Stimulated activated memory B cell treated with anti-CD40 and anti-IgM and Interleukin-4, amounts not matched to agents 10 μg/mL and 1 μg/mL and 100 μg/mL, for 72 hours (primary cell): ENCODE measurements at regions not wholly inside any gene's neighbourhood (a gene's known extent, or its start where the extent isn't known, plus 50 kb on each side); places are given as distances from the start of the nearest gene placed in this dataset.

ENCODE experiments used
- ATAC-seq: fragments of 150-1000 bp; cut with Tn5 transposase; 2 replicates; pipeline ENCODE4 v1.10.0; 2021
- H3K27ac Mint-ChIP-seq: one replicate; pipeline ENCODE4 v1.8.0; 2022; ENCODE audit warnings: mild to moderate bottlenecking, mixed read lengths
- H3K27me3 Mint-ChIP-seq: one replicate; pipeline ENCODE4 v1.8.0; 2022; ENCODE audit warnings: mixed read lengths
- H3K36me3 Mint-ChIP-seq: one replicate; pipeline ENCODE4 v1.8.0; 2022; ENCODE audit warnings: mixed read lengths
- H3K4me1 Mint-ChIP-seq: one replicate; pipeline ENCODE4 v1.8.0; 2022; ENCODE audit warnings: mixed read lengths
- H3K4me3 Mint-ChIP-seq: one replicate; pipeline ENCODE4 v1.8.0; 2022; ENCODE audit warnings: mild to moderate bottlenecking, moderate library complexity, mixed read lengths
- H3K9me3 Mint-ChIP-seq: one replicate; pipeline ENCODE4 v1.8.0; 2022; ENCODE audit warnings: mixed read lengths

DNA sequence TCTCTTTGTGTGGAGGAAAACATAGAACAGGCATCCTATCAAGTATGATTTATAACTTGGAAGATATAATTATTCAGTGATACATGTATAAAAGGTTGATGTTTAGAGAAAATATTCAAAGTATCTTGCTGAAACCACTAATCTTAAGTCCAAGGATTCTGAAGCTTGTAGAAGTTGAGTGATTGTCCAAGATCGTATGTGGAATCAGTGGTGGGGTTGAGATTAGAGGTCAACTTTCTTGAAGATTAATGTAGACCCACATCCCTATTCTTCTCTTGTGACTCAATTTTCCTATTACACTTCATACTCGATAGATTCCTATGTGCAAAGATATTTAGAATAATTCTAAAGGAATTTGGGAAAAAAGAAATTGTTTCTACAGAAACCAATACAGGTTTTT lies 1565.9 kb upstream of the ACVR2A start:
- no peaks in the 10 kb centered on the region for H3K4me1 Mint-ChIP-seq
- H3K27ac Mint-ChIP-seq = no peak overlapping the region
- no peaks in the 10 kb centered on the region for H3K36me3 Mint-ChIP-seq
- no peaks in the 10 kb centered on the region for H3K9me3 Mint-ChIP-seq
- no peaks in the 10 kb centered on the region for H3K27me3 Mint-ChIP-seq
- H3K4me3 Mint-ChIP-seq = no peak overlapping the region
- ATAC-seq = no peak

DNA sequence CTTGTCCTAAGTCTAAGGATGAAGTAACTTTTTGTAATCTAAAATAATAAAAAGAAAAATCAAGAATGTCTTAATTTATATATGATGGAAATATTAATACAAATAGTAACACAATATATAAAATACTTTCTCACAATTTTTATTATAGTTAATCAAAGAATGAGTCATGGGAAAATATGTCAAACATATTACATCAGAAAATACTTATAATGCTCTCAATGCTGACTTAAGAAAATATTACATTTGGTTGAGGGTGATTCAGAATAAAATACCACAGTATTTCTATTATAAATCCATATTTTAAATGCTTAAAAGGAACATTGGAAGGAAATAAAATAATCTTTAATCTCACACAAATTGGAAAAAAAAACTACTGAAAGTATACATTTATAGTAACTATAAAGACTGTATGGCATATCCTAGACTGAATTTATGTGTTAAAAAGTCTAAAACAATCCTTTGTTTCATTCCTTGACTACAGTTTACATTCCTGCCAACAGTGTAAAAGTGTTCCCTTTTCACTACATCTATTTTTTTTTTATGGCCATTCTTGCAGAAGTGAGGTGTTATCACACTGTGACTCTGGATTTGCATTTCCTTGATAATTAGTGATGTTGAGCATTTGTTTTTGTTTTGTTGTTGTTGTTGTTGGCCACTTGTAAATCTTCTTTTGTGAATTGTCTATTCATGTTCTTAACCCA lies 1573.5 kb upstream of the ACVR2A start:
- H3K4me1 Mint-ChIP-seq = no peaks in the 10 kb centered on the region
- no peaks in the 10 kb centered on the region for H3K9me3 Mint-ChIP-seq
- ATAC-seq = no peak
- H3K4me3 Mint-ChIP-seq = no peak overlapping the region
- H3K36me3 Mint-ChIP-seq = no peaks in the 10 kb centered on the region
- no peak overlapping the region for H3K27ac Mint-ChIP-seq
- no peaks in the 10 kb centered on the region for H3K27me3 Mint-ChIP-seq

- ATAC-seq = no peak
- Mint-ChIP-seq H3K9me3 (no peaks in the 10 kb centered on the region), H3K27me3 (no peaks in the 10 kb centered on the region), H3K4me3 (no peak overlapping the region), H3K4me1 (no peaks in the 10 kb centered on the region), H3K36me3 (no peaks in the 10 kb centered on the region), H3K27ac (no peak overlapping the region)
Observed at GRCh38 chr2:146270618-146271017, 1574.2 kb upstream of the ACVR2A start.

DNA sequence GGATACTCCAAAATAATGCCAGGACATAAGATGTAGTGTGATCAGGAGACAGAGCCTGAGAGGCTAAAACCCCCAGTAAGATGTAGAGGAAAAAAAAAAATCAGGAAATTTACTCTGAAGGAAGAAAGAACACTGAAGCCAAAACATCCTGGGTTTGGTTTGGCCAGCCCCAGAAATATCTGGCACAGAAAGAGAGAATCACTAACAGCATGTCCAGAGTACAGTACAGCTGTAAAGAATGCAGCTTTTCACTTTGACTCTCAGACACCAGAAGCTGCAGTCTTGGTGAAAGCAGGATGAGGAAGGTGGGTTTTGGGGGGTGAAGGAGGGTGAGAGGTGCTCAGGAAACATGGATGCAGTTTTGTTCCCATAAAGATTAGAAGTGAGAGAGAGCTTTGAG lies 1577.7 kb upstream of the ACVR2A start:
- no peaks in the 10 kb centered on the region for H3K27me3 Mint-ChIP-seq
- no peak for ATAC-seq
- no peaks in the 10 kb centered on the region for H3K9me3 Mint-ChIP-seq
- no peaks in the 10 kb centered on the region for H3K4me1 Mint-ChIP-seq
- no peak overlapping the region for H3K27ac Mint-ChIP-seq
- H3K4me3 Mint-ChIP-seq = no peak overlapping the region
- H3K36me3 Mint-ChIP-seq = no peaks in the 10 kb centered on the region

GRCh38 chr2:146265656-146266055 lies 1579.2 kb upstream of the ACVR2A start:
- ATAC-seq = no peak
- no peaks in the 10 kb centered on the region for H3K36me3 Mint-ChIP-seq
- no peak overlapping the region for H3K4me3 Mint-ChIP-seq
- H3K27ac Mint-ChIP-seq = no peak overlapping the region
- H3K4me1 Mint-ChIP-seq = no peaks in the 10 kb centered on the region
- H3K27me3 Mint-ChIP-seq = no peaks in the 10 kb centered on the region
- no peaks in the 10 kb centered on the region for H3K9me3 Mint-ChIP-seq

GRCh38 chr2:146262606-146263005 lies 1582.2 kb upstream of the ACVR2A start:
- Mint-ChIP-seq H3K9me3 (no peaks in the 10 kb centered on the region), H3K4me1 (no peaks in the 10 kb centered on the region), H3K27ac (no peak overlapping the region), H3K27me3 (no peaks in the 10 kb centered on the region), H3K36me3 (no peaks in the 10 kb centered on the region), H3K4me3 (no peak overlapping the region)
- ATAC-seq = no peak

- H3K4me3 Mint-ChIP-seq = no peak overlapping the region
Observed at GRCh38 chr2:146260551-146260950, 1584.3 kb upstream of the ACVR2A start.

GRCh38 chr2:146259816-146260215 lies 1585.0 kb upstream of the ACVR2A start:
- Mint-ChIP-seq H3K27me3 (no peaks in the 10 kb centered on the region), H3K9me3 (no peaks in the 10 kb centered on the region), H3K27ac (no peak overlapping the region), H3K4me3 (no peak overlapping the region), H3K4me1 (no peaks in the 10 kb centered on the region), H3K36me3 (no peaks in the 10 kb centered on the region)
- no peak for ATAC-seq

More at GRCh38 chr2:146260551-146260950, 1584.3 kb upstream of the ACVR2A start:
- ATAC-seq = no peak
- Mint-ChIP-seq H3K36me3 (no peaks in the 10 kb centered on the region), H3K4me1 (no peaks in the 10 kb centered on the region), H3K9me3 (no peaks in the 10 kb centered on the region), H3K27me3 (no peaks in the 10 kb centered on the region), H3K27ac (no peak overlapping the region)

DNA sequence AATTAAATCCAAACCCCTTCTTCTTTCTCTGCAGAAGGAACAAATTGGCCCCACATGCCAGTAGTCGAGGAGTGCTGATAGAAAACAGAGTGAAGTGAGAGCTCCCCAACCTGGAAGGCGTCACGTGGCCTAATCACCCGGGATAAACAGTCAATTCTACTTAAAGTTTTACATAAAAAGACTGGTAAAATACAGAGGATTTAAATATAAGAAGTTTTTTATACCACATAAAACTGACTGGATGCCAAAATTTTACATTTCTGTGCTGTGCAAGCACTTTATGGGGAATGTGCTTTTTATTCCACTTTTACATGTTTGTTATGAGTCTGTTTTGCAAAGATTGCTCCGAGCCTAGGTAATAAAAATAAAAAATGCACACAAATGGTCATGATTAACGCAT lies 1586.8 kb upstream of the ACVR2A start:
- H3K36me3 Mint-ChIP-seq = no peaks in the 10 kb centered on the region

DNA sequence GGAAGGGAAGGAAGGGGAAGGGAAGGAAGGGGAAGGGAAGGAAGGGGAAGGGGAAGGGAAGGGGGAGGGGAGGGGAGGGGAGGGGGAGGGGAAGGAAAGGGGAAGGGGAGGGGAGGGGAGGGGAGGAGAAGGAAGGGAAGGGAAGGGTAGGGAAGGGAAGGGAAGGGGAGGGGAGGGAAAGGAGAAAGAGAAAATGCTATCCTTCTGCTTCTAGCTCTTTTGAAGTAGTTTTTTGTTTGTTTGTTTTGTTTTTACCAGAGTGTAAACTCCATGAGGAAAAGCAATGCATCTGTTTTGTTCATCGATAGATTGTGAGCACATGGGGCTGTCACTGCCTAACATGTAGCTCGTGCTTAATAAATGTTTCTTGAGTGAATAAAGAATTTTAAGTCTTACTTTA lies 1592.7 kb upstream of the ACVR2A start:
- H3K9me3 Mint-ChIP-seq = no peaks in the 10 kb centered on the region
- no peaks in the 10 kb centered on the region for H3K27me3 Mint-ChIP-seq
- no peaks in the 10 kb centered on the region for H3K4me1 Mint-ChIP-seq
- no peaks in the 10 kb centered on the region for H3K36me3 Mint-ChIP-seq
- no peak overlapping the region for H3K27ac Mint-ChIP-seq
- ATAC-seq = no peak
- no peak overlapping the region for H3K4me3 Mint-ChIP-seq

More for the DNA sequence above, 1586.8 kb upstream of the ACVR2A start:
- no peaks in the 10 kb centered on the region for H3K9me3 Mint-ChIP-seq
- no peaks in the 10 kb centered on the region for H3K27me3 Mint-ChIP-seq
- no peak overlapping the region for H3K27ac Mint-ChIP-seq
- no peak for ATAC-seq
- no peak overlapping the region for H3K4me3 Mint-ChIP-seq
- H3K4me1 Mint-ChIP-seq = no peaks in the 10 kb centered on the region

GRCh38 chr2:146251328-146251727 lies 1593.5 kb upstream of the ACVR2A start:
- Mint-ChIP-seq H3K9me3 (no peaks in the 10 kb centered on the region), H3K4me3 (no peak overlapping the region), H3K4me1 (no peaks in the 10 kb centered on the region), H3K36me3 (no peaks in the 10 kb centered on the region), H3K27ac (no peak overlapping the region), H3K27me3 (no peaks in the 10 kb centered on the region)
- ATAC-seq = no peak

- Mint-ChIP-seq H3K4me1 (no peaks in the 10 kb centered on the region), H3K27ac (no peak overlapping the region), H3K9me3 (no peaks in the 10 kb centered on the region), H3K36me3 (no peaks in the 10 kb centered on the region), H3K4me3 (no peak overlapping the region), H3K27me3 (no peaks in the 10 kb centered on the region)
- ATAC-seq = peak; percentile 18
Observed at GRCh38 chr2:146246736-146247523, 1597.9 kb upstream of the ACVR2A start.

GRCh38 chr2:146246002-146246735 lies 1598.7 kb upstream of the ACVR2A start:
- H3K9me3 Mint-ChIP-seq = no peaks in the 10 kb centered on the region
- no peak overlapping the region for H3K27ac Mint-ChIP-seq
- H3K27me3 Mint-ChIP-seq = no peaks in the 10 kb centered on the region
- no peaks in the 10 kb centered on the region for H3K36me3 Mint-ChIP-seq
- no peaks in the 10 kb centered on the region for H3K4me1 Mint-ChIP-seq
- no peak for ATAC-seq
- no peak overlapping the region for H3K4me3 Mint-ChIP-seq

DNA sequence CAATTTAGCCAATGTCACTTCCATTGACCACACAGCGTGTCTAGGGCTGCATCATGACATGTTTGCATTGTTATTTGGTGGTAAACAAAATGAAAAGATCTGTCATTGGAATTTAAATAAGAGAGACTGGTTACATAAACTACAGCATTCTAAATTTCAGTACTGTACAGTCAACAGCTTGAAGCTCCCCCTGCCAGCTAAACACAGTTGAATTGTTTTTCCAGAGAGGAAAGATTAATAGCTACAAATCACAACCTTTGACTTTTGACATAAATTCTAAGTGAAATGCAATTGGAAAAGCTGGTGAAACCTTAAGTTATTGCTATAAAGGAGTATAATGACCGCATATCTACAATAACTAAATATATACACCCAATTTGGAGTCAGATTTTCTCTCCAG lies 1600.0 kb upstream of the ACVR2A start:
- H3K4me1 Mint-ChIP-seq = no peaks in the 10 kb centered on the region
- no peak overlapping the region for H3K27ac Mint-ChIP-seq
- no peaks in the 10 kb centered on the region for H3K9me3 Mint-ChIP-seq
- no peaks in the 10 kb centered on the region for H3K36me3 Mint-ChIP-seq
- ATAC-seq = no peak
- no peak overlapping the region for H3K4me3 Mint-ChIP-seq
- H3K27me3 Mint-ChIP-seq = no peaks in the 10 kb centered on the region

DNA sequence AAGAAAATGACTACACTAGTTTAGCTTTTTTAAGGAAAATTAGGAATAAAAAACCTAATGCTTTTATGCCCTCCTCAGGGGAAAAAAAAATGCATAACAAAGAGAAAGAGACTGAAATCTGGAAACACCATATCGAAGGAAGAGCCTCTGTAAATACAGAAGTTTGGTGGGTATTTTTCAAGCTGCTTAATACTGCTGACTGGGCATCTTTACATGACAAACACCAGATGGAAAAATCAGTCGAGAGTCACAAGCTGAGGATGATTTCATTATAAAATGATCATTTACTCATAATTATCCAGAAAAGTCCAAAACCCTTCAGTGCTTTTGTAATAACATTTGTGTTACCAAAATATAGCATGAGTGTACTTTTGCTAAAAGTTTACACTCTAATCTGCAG lies 1600.7 kb upstream of the ACVR2A start:
- no peaks in the 10 kb centered on the region for H3K4me1 Mint-ChIP-seq
- ATAC-seq = no peak
- no peaks in the 10 kb centered on the region for H3K27me3 Mint-ChIP-seq
- no peaks in the 10 kb centered on the region for H3K9me3 Mint-ChIP-seq
- no peak overlapping the region for H3K27ac Mint-ChIP-seq
- H3K4me3 Mint-ChIP-seq = no peak overlapping the region
- no peaks in the 10 kb centered on the region for H3K36me3 Mint-ChIP-seq
